OCI-LY1 (cell line): ENCODE measurements at regions not wholly inside any gene's neighbourhood (a gene's known extent, or its start where the extent isn't known, plus 50 kb on each side); places are given as distances from the start of the nearest gene placed in this dataset.

ENCODE experiments used
- H2AFZ ChIP-seq: fragments of 200-600 bp; sonication (generic), shearing (Covaris generic); 2 replicates; pipeline ENCODE4 v1.6.0; 2014; ENCODE audit warnings: antibody characterized with exemption, mild to moderate bottlenecking, low read length
- H3F3A ChIP-seq: fragments of 200-600 bp; sonication (generic), shearing (Covaris generic); 2 replicates; pipeline ENCODE4 v1.6.0; 2014; ENCODE audit warnings: mild to moderate bottlenecking, antibody characterized with exemption, low read length, moderate library complexity; ENCODE audit not compliant: insufficient read depth
- H3K27ac ChIP-seq: fragments of 200-600 bp; sonication (generic); 2 replicates; pipeline ENCODE4 v1.5.1; 2014; ENCODE audit warnings: low read length, mixed run types, mild to moderate bottlenecking, low read depth; ENCODE audit not compliant: poor library complexity, severe bottlenecking
- H3K27me3 ChIP-seq: fragments of 200-600 bp; sonication (generic); 2 replicates; pipeline ENCODE4 v1.6.0; 2014; ENCODE audit warnings: antibody characterized with exemption, mild to moderate bottlenecking, low read length, moderate library complexity; ENCODE audit not compliant: insufficient read depth
- H3K36me3 ChIP-seq: fragments of 200-600 bp; sonication (generic); 2 replicates; pipeline ENCODE4 v1.6.1; 2014; ENCODE audit warnings: mild to moderate bottlenecking, antibody characterized with exemption, low read length, moderate library complexity, mixed read lengths; ENCODE audit not compliant: insufficient read depth
- H3K4me1 ChIP-seq: fragments of 200-600 bp; sonication (generic); 2 replicates; pipeline ENCODE4 v1.5.1; 2014; ENCODE audit warnings: mild to moderate bottlenecking, low read length, moderate library complexity; ENCODE audit not compliant: insufficient read depth, severe bottlenecking
- H3K4me2 ChIP-seq: fragments of 200-600 bp; sonication (generic), shearing (Covaris generic); 2 replicates; pipeline ENCODE4 v1.6.1; 2014; ENCODE audit warnings: low read length
- H3K4me3 ChIP-seq: fragments of 200-600 bp; sonication (generic); 2 replicates; pipeline ENCODE4 v1.5.1; 2014; ENCODE audit warnings: low read length, low read depth, mild to moderate bottlenecking, mixed read lengths; ENCODE audit not compliant: poor library complexity, severe bottlenecking
- H3K79me2 ChIP-seq: fragments of 200-600 bp; shearing (Covaris generic); 2 replicates; pipeline ENCODE4 v1.6.1; 2016; ENCODE audit warnings: mixed run types, low read length, mixed read lengths; ENCODE audit not compliant: insufficient read depth
- H3K9ac ChIP-seq: fragments of 200-600 bp; sonication (generic), shearing (Covaris generic); 2 replicates; pipeline ENCODE4 v1.6.1; 2014; ENCODE audit warnings: mild to moderate bottlenecking, low read length, mixed read lengths
- H3K9me2 ChIP-seq: fragments of 200-600 bp; sonication (generic), shearing (Covaris generic); 2 replicates; pipeline ENCODE4 v1.6.1; 2014; ENCODE audit warnings: low read depth, mild to moderate bottlenecking, low read length, mixed read lengths
- H3K9me3 ChIP-seq: fragments of 200-600 bp; shearing (Covaris generic); 2 replicates; pipeline ENCODE4 v1.6.1; 2014; ENCODE audit warnings: low read length, mixed read lengths
- H4K20me1 ChIP-seq: fragments of 200-600 bp; sonication (generic), shearing (Covaris generic); 2 replicates; pipeline ENCODE4 v1.6.0; 2016; ENCODE audit warnings: mild to moderate bottlenecking, low read length; ENCODE audit not compliant: insufficient read depth
- EZH2 ChIP-seq: fragments of 200-600 bp; sonication (generic), shearing (Covaris generic); IDR thresholded peaks from 2 replicates; pipeline ENCODE4 v1.8.0; 2017; ENCODE audit warnings: borderline replicate concordance, mixed run types, mild to moderate bottlenecking, antibody characterized with exemption, low read length, moderate library complexity, mixed read lengths
- TF ChIP-seq, protein P1 (sequence below): fragments of 200-600 bp; sonication (generic), shearing (Covaris generic); IDR thresholded peaks from 2 replicates; pipeline ENCODE4 v1.5.1; 2017; ENCODE audit warnings: mild to moderate bottlenecking, antibody characterized with exemption, low read length, moderate library complexity, mixed read lengths

GRCh38 chr11:28999620-29000019, 891.4 kb downstream of the METTL15 start:
- H3K9me2 ChIP-seq = no peaks in the 10 kb centered on the region
- no peaks in the 10 kb centered on the region for H3K36me3 ChIP-seq
- H2AFZ ChIP-seq = no peak overlapping the region
- no peaks in the 10 kb centered on the region for H3F3A ChIP-seq
- no peaks in the 10 kb centered on the region for H3K27me3 ChIP-seq
- H4K20me1 ChIP-seq = no peaks in the 10 kb centered on the region
- no peak overlapping the region for H3K27ac ChIP-seq
- H3K79me2 ChIP-seq = no peaks in the 10 kb centered on the region
- H3K9me3 ChIP-seq = no peaks in the 10 kb centered on the region
- no peak overlapping the region for H3K4me3 ChIP-seq
- no peak for TF ChIP-seq EZH2
- TF ChIP-seq, protein P1, sequence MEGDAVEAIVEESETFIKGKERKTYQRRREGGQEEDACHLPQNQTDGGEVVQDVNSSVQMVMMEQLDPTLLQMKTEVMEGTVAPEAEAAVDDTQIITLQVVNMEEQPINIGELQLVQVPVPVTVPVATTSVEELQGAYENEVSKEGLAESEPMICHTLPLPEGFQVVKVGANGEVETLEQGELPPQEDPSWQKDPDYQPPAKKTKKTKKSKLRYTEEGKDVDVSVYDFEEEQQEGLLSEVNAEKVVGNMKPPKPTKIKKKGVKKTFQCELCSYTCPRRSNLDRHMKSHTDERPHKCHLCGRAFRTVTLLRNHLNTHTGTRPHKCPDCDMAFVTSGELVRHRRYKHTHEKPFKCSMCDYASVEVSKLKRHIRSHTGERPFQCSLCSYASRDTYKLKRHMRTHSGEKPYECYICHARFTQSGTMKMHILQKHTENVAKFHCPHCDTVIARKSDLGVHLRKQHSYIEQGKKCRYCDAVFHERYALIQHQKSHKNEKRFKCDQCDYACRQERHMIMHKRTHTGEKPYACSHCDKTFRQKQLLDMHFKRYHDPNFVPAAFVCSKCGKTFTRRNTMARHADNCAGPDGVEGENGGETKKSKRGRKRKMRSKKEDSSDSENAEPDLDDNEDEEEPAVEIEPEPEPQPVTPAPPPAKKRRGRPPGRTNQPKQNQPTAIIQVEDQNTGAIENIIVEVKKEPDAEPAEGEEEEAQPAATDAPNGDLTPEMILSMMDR = no peak
- no peak overlapping the region for H3K4me2 ChIP-seq
- no peak overlapping the region for H3K9ac ChIP-seq
- no peaks in the 10 kb centered on the region for H3K4me1 ChIP-seq

DNA sequence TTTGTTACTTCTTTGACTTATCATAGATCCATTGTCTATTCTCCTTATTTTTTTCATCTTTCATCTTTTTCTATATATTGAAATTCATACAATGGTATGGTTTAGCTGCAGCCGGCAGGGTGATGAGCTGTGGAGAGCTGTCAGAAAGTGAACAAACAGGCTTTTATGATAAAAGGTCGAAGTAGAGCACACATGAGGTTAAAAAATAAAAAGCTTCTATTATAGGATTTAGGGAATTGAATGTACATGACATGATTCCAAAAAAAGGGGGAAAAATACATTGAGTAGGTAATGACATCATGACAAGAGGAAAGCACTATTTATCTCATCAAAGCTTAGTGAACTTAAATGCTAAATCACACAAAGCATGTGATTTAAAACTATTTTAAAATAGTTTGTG, 884.8 kb downstream of the METTL15 start:
- Histone ChIP-seq H3K9ac (no peak overlapping the region), H3K36me3 (no peaks in the 10 kb centered on the region), H3K27ac (no peak overlapping the region), H3K4me1 (no peaks in the 10 kb centered on the region), H2AFZ (no peak overlapping the region), H3K9me3 (no peaks in the 10 kb centered on the region), H3K9me2 (no peaks in the 10 kb centered on the region), H3K27me3 (no peaks in the 10 kb centered on the region), H3K4me2 (no peak overlapping the region), H3K4me3 (no peak overlapping the region), H3F3A (no peaks in the 10 kb centered on the region), H3K79me2 (no peaks in the 10 kb centered on the region), H4K20me1 (no peaks in the 10 kb centered on the region)
- TF ChIP-seq EZH2 = no peak
- TF ChIP-seq, protein P1 = no peak

DNA sequence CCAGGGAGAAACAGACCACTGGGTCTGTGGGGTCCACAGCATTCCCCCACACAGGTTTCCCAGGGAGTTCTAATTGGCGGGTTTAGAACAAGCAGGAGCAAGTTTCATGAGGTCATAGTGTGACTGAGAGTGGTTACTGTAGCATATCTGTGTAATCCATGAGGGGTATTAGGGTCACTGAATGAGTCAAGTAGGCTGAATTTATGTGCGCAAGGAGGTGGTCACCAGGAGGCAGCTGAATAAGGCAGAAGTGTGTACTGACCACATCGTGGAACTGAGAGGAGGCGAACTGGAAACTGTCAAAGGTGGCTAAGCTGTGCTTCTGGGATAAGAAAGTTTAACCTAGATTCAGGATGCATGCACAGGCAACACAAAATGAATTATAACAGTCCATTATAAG, 876.0 kb downstream of the METTL15 start:
- no peak overlapping the region for H3K4me3 ChIP-seq
- H3K9me3 ChIP-seq = no peaks in the 10 kb centered on the region
- H3K36me3 ChIP-seq = no peaks in the 10 kb centered on the region
- H3K4me2 ChIP-seq = no peak overlapping the region
- H4K20me1 ChIP-seq = no peaks in the 10 kb centered on the region
- H3K4me1 ChIP-seq = no peaks in the 10 kb centered on the region
- no peak overlapping the region for H3K9ac ChIP-seq
- no peak for TF ChIP-seq EZH2
- TF ChIP-seq, protein P1 = no peak
- H3F3A ChIP-seq = no peaks in the 10 kb centered on the region
- no peaks in the 10 kb centered on the region for H3K27me3 ChIP-seq
- no peak overlapping the region for H3K27ac ChIP-seq
- no peak overlapping the region for H2AFZ ChIP-seq
- H3K9me2 ChIP-seq = no peaks in the 10 kb centered on the region
- H3K79me2 ChIP-seq = no peaks in the 10 kb centered on the region
